HCT116 (cell line): ENCODE measurements at regions not wholly inside any gene's neighbourhood (a gene's known extent, or its start where the extent isn't known, plus 50 kb on each side); places are given as distances from the start of the nearest gene placed in this dataset.

ENCODE experiments used
- ATAC-seq: fragments of 200-7000 bp; cut with Tn5 transposase; 2 replicates; pipeline ENCODE4 v1.9.1; 2020; ENCODE audit warnings: mild to moderate bottlenecking, moderate library complexity
- BruUV-seq: library from RNA; stranded (reverse); fragments of 400-500 nt; replicated peaks from 2 replicates; lab custom pipeline; 2021; lab: Mats Ljungman, UMichigan
- CTCF ChIA-PET: fragments of 300-600 bp; sonication (Branson Sonifier 250); formaldehyde crosslinking; loops from one replicate; lab custom pipeline; 2021; ENCODE audit warnings: antibody characterized with exemption; lab: Charles Lee
- POLR2A ChIA-PET: fragments of 300-600, 350-600 bp; sonication (Branson Sonifier 250); formaldehyde crosslinking; loops from one replicate; lab custom pipeline; 2021; ENCODE audit warnings: antibody characterized with exemption; lab: Charles Lee
- RAD21 ChIA-PET, 2 experiments: fragments of 300-600 bp; sonication (Branson Sonifier 250); formaldehyde crosslinking; loops; one replicate each; lab custom pipeline; 2023; ENCODE audit warnings: low total read pairs in 2 of 2; ENCODE audit not compliant: uncharacterized antibody in 2 of 2, unreplicated experiment in 2 of 2, low non-redundant PET in 1 of 2; lab: Charles Lee
- DNase-seq: peaks from one replicate; pipeline ENCODE4 v3.0.0-alpha.2; 2010; ENCODE audit warnings: low read depth, low spot score
- H2AFZ ChIP-seq: fragments of 200-600 bp; shearing (Covaris generic), sonication (generic); 2 replicates; pipeline ENCODE4 v1.6.1; 2017; ENCODE audit warnings: low read depth, mixed run types, mixed read lengths, antibody characterized with exemption, low read length; ENCODE audit not compliant: poor library complexity, severe bottlenecking
- H3K27ac ChIP-seq: 2 replicates; pipeline ENCODE4 v1.5.1; 2012; ENCODE audit warnings: low read depth, low read length
- H3K27me3 ChIP-seq: fragments of 200-600 bp; sonication (generic); 2 replicates; pipeline ENCODE4 v1.6.1; 2016; ENCODE audit warnings: mixed run types, low read length, mixed read lengths; ENCODE audit not compliant: insufficient read depth
- H3K36me3 ChIP-seq, 2 experiments: fragments of 200-500 bp in 1 of 2; fragments of 200-600 bp in 1 of 2; sonication (Bioruptor generic) in 1 of 2; sonication (generic) in 1 of 2; 2 replicates each; pipeline versions ENCODE4 v1.5.1 to v1.6.1; 2014 to 2016; ENCODE audit warnings: low read length in 2 of 2, inconsistent platforms in 1 of 2, mixed read lengths in 1 of 2, mixed run types in 1 of 2; ENCODE audit not compliant: insufficient read depth in 2 of 2, control insufficient read depth in 1 of 2
- H3K4me1 ChIP-seq, 2 experiments: fragments of 200-600 bp in 1 of 2; sonication (generic) in 1 of 2; 2 replicates each; pipeline versions ENCODE4 v1.5.1 to v1.6.1; 2012 to 2017; ENCODE audit warnings: low read length in 2 of 2, inconsistent platforms in 1 of 2, mild to moderate bottlenecking in 1 of 2, mixed read lengths in 1 of 2, mixed run types in 1 of 2, moderate library complexity in 1 of 2; ENCODE audit not compliant: insufficient read depth in 2 of 2, control insufficient read depth in 1 of 2
- H3K4me2 ChIP-seq: fragments of 200-600 bp; sonication (generic); 2 replicates; pipeline ENCODE4 v1.6.1; 2017; ENCODE audit warnings: mixed run types, low read length, mixed read lengths
- H3K4me3 ChIP-seq, 2 experiments: fragments of 200-600 bp in 1 of 2; sonication (generic) in 1 of 2; replicated peaks in 1 of 2; 2 replicates each; pipeline ENCODE4 v1.5.1; 2011 to 2016; ENCODE audit warnings: low read length in 2 of 2, control low read depth in 1 of 2, low read depth in 1 of 2, mild to moderate bottlenecking in 1 of 2, mixed read lengths in 1 of 2, mixed run types in 1 of 2
- H3K79me2 ChIP-seq: fragments of 200-600 bp; sonication (generic); 2 replicates; pipeline ENCODE4 v1.6.1; 2017; ENCODE audit warnings: mild to moderate bottlenecking, mixed run types, low read length, moderate library complexity, mixed read lengths; ENCODE audit not compliant: insufficient read depth
- H3K9ac ChIP-seq: fragments of 200-600 bp; sonication (generic); 2 replicates; pipeline ENCODE4 v1.6.1; 2016; ENCODE audit warnings: low read length, mixed read lengths
- H3K9me2 ChIP-seq: fragments of 200-600 bp; sonication (generic), shearing (Covaris generic); 2 replicates; pipeline ENCODE4 v1.6.1; 2017; ENCODE audit warnings: mixed run types, mild to moderate bottlenecking, moderate library complexity; ENCODE audit not compliant: insufficient read depth
- H3K9me3 ChIP-seq, 2 experiments: fragments of 200-500 bp in 1 of 2; fragments of 200-600 bp in 1 of 2; sonication (Bioruptor generic) in 1 of 2; sonication (generic) in 1 of 2; 2 replicates each; pipeline ENCODE4 v1.6.1; 2014 to 2017; ENCODE audit warnings: low read length in 2 of 2, mixed read lengths in 2 of 2, inconsistent platforms in 1 of 2, low read depth in 1 of 2, mild to moderate bottlenecking in 1 of 2, mixed run types in 1 of 2, moderate library complexity in 1 of 2; ENCODE audit not compliant: control insufficient read depth in 1 of 2, insufficient read depth in 1 of 2
- H4K20me1 ChIP-seq: fragments of 200-600 bp; sonication (generic), shearing (Covaris generic); 2 replicates; pipeline ENCODE4 v1.6.1; 2017; ENCODE audit warnings: mixed run types, mild to moderate bottlenecking, moderate library complexity; ENCODE audit not compliant: insufficient read depth
- CEBPB ChIP-seq: IDR thresholded peaks from 2 replicates; pipeline ENCODE4 v1.6.1; 2012; ENCODE audit warnings: low read depth
- EGR1 ChIP-seq: IDR thresholded peaks from 2 replicates; pipeline ENCODE4 v1.6.1; 2012; ENCODE audit warnings: low read depth
- JUND ChIP-seq: IDR thresholded peaks from 2 replicates; pipeline ENCODE4 v1.6.1; 2012
- RAD21 ChIP-seq: IDR thresholded peaks from 2 replicates; pipeline ENCODE4 v1.6.1; 2012; ENCODE audit warnings: low read depth, mild to moderate bottlenecking
- SIN3A ChIP-seq: IDR thresholded peaks from 2 replicates; pipeline ENCODE4 v1.6.1; 2012; ENCODE audit warnings: low read depth
- SP1 ChIP-seq: IDR thresholded peaks from 2 replicates; pipeline ENCODE4 v1.6.1; 2012; ENCODE audit warnings: low read depth
- YY1 ChIP-seq: IDR thresholded peaks from 2 replicates; pipeline ENCODE4 v1.6.1; 2011; ENCODE audit warnings: low read length, low read depth, moderate library complexity, mild to moderate bottlenecking; ENCODE audit not compliant: insufficient replicate concordance; ENCODE audit errors: extremely low read depth
- ZNF274 ChIP-seq: fragments of 200-500 bp; sonication (Bioruptor generic); IDR thresholded peaks from 2 replicates; pipeline ENCODE4 v1.6.1; 2014; ENCODE audit warnings: mild to moderate bottlenecking, low read depth, low read length, inconsistent platforms
- intact Hi-C: fragments of 100-400 bp; cut with micrococcal nuclease; formaldehyde crosslinking; loops from 2 replicates; pipeline ENCODE4 v1.10.0; 2022
- TF ChIP-seq, protein P1 (sequence below), 3 experiments: fragments of 200-600 bp in 1 of 3; sonication (generic) in 1 of 3; IDR thresholded peaks in 2 of 3; conservative IDR thresholded peaks in 1 of 3; 2 replicates each; pipeline ENCODE4 v1.5.1; 2012 to 2017; ENCODE audit warnings: low read depth in 2 of 3, low read length in 2 of 3, antibody characterized with exemption in 1 of 3, borderline replicate concordance in 1 of 3, control low read depth in 1 of 3, mild to moderate bottlenecking in 1 of 3, mixed read lengths in 1 of 3, mixed run types in 1 of 3, moderate library complexity in 1 of 3; ENCODE audit not compliant: insufficient read depth in 1 of 3
- TF ChIP-seq, protein P2 (sequence below): IDR thresholded peaks from 2 replicates; pipeline ENCODE4 v1.6.1; 2011; ENCODE audit warnings: mild to moderate bottlenecking, low read length, moderate library complexity; ENCODE audit not compliant: insufficient replicate concordance; ENCODE audit errors: extremely low read depth

DNA sequence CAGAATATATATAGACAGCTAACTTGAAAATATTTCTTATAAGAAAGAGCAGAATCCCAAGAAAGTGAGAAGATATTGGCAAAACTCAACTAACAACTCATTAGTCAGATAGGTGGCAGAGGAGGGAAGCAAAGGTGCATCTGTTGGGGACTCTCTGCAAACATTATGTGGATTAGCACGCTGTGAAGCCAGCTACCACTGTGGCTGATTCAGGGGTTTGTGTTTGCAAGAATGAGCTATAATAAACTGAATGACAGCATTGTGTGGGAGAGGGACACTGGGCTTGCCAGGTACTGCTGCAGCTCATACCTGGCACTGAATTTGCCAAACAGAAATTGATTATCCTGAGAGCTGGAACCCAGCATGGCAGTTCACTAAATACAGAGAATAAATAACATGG, 170.3 kb upstream of the MINDY3 start:
- intact Hi-C loops = loop anchor here (10.0 kb wide), 1 partner anchor 484 kb away; no protein-coding TSS in a partner anchor

DNA sequence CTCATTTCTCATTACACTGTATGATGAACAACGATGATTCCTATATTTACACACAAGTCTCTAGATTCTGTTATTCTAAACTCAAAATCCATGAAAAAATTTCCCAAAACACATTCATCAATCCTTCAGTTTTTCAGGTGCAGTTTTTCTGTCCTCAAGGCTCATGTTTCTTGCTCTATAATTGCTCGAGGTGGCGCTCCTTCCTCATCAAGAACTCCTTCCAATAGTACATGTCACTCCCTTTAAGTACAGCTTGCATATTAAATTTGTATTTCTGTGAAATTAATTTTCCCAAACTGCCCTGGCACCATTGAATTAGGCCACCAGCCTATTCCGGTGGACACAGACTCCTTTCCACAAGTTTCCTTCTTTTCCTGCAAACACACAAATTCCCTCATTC, 188.7 kb upstream of the MINDY3 start:
- ChIA-PET POLR2A (no interaction called here), RAD21 (no interaction called here), CTCF (interaction anchor here (1.0 kb wide), 1 partner anchor 496 kb away, joined by 3 read pairs; no protein-coding TSS in a partner anchor)
- intact Hi-C loops = loop anchor here (5.0 kb wide), 1 partner anchor 728 kb away; no protein-coding TSS in a partner anchor
- Histone ChIP-seq H3K4me3 (no peak overlapping the region), H3K79me2 (no peaks in the 10 kb centered on the region), H3K27ac (no peak overlapping the region), H3K9me2 (no peaks in the 10 kb centered on the region), H3K4me1 (no peaks in the 10 kb centered on the region), H4K20me1 (no peaks in the 10 kb centered on the region; the same call in 1 of the 2 replicates), H3K9me3 (no peaks in the 10 kb centered on the region), H3K4me2 (no peak overlapping the region), H3K36me3 (no peaks in the 10 kb centered on the region), H2AFZ (no peak overlapping the region), H3K9ac (no peak overlapping the region), H3K27me3 (peaks cover 7% of the 10 kb centered on the region; the same call in 1 of the 2 replicates)
- ATAC-seq = no peak
- BruUV-seq = no TSS peak
- no peak for DNase-seq
- TF ChIP-seq SIN3A = no peak
- TF ChIP-seq YY1 = no peak
- TF ChIP-seq, protein P1, sequence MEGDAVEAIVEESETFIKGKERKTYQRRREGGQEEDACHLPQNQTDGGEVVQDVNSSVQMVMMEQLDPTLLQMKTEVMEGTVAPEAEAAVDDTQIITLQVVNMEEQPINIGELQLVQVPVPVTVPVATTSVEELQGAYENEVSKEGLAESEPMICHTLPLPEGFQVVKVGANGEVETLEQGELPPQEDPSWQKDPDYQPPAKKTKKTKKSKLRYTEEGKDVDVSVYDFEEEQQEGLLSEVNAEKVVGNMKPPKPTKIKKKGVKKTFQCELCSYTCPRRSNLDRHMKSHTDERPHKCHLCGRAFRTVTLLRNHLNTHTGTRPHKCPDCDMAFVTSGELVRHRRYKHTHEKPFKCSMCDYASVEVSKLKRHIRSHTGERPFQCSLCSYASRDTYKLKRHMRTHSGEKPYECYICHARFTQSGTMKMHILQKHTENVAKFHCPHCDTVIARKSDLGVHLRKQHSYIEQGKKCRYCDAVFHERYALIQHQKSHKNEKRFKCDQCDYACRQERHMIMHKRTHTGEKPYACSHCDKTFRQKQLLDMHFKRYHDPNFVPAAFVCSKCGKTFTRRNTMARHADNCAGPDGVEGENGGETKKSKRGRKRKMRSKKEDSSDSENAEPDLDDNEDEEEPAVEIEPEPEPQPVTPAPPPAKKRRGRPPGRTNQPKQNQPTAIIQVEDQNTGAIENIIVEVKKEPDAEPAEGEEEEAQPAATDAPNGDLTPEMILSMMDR (IDR thresholded peaks at IDR 0.05 in 2 of 3, conservative IDR thresholded peaks at IDR 0.05 in 1 of 3; ENCODE audit: borderline replicate concordance in 1 of 3, insufficient read depth in 1 of 3, low read depth in 2 of 3, low read length in 2 of 3) = peak; percentile 24 to 44 (median 33); a peak in 5 of 6 replicates
- peak; percentile 49; the same call in 1 of the 2 replicates for TF ChIP-seq RAD21
- TF ChIP-seq, protein P2, sequence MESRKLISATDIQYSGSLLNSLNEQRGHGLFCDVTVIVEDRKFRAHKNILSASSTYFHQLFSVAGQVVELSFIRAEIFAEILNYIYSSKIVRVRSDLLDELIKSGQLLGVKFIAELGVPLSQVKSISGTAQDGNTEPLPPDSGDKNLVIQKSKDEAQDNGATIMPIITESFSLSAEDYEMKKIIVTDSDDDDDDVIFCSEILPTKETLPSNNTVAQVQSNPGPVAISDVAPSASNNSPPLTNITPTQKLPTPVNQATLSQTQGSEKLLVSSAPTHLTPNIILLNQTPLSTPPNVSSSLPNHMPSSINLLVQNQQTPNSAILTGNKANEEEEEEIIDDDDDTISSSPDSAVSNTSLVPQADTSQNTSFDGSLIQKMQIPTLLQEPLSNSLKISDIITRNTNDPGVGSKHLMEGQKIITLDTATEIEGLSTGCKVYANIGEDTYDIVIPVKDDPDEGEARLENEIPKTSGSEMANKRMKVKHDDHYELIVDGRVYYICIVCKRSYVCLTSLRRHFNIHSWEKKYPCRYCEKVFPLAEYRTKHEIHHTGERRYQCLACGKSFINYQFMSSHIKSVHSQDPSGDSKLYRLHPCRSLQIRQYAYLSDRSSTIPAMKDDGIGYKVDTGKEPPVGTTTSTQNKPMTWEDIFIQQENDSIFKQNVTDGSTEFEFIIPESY = no peak

More for the DNA sequence above, 170.3 kb upstream of the MINDY3 start:
- ChIA-PET CTCF (no interaction called here), POLR2A (no interaction called here), RAD21 (no interaction called here)
- Histone ChIP-seq H3K4me3 (no peak overlapping the region), H3K4me1 (no peaks in the 10 kb centered on the region), H2AFZ (no peak overlapping the region), H3K79me2 (no peaks in the 10 kb centered on the region), H3K36me3 (no peaks in the 10 kb centered on the region), H3K9me3 (no peaks in the 10 kb centered on the region), H3K27me3 (peaks cover 37% of the 10 kb centered on the region), H3K4me2 (no peak overlapping the region), H3K9me2 (no peaks in the 10 kb centered on the region), H3K27ac (no peak overlapping the region), H3K9ac (no peak overlapping the region), H4K20me1 (no peaks in the 10 kb centered on the region)
- TF ChIP-seq RAD21 (no peak), CEBPB (no peak), ZNF274 (no peak), SP1 (no peak), EGR1 (no peak), JUND (no peak)
- ATAC-seq (no peak), DNase-seq (no peak)
- no TSS peak for BruUV-seq
